Spinal cord (tissue), 9 donors: ENCODE measurements at regions not wholly inside any gene's neighbourhood (a gene's known extent, or its start where the extent isn't known, plus 50 kb on each side); places are given as distances from the start of the nearest gene placed in this dataset.
A peak's percentile ranks its signal among the peaks of the same experiment; 100 is the strongest.

Source experiments
- DNase-seq, 6 donors: peaks; one replicate each; pipeline versions ENCODE4 v3.0.0 to v3.0.0-alpha.2; 2013 to 2015; ENCODE audit warnings: low spot score in 6 of 6, low read depth in 4 of 6
- H3K27ac ChIP-seq: one replicate; pipeline ENCODE4 v1.5.1; 2013; ENCODE audit warnings: low read depth, low read length, control low read depth
- H3K27me3 ChIP-seq: one replicate; pipeline ENCODE4 v1.6.1; 2013; ENCODE audit warnings: low read length; ENCODE audit not compliant: control insufficient read depth, insufficient read depth
- H3K36me3 ChIP-seq: one replicate; pipeline ENCODE4 v1.6.1; 2013; ENCODE audit warnings: low read length; ENCODE audit not compliant: control insufficient read depth, insufficient read depth
- H3K4me1 ChIP-seq: one replicate; pipeline ENCODE4 v1.6.1; 2013; ENCODE audit warnings: low read length; ENCODE audit not compliant: control insufficient read depth, insufficient read depth
- H3K4me3 ChIP-seq: one replicate; pipeline ENCODE4 v1.5.1; 2013; ENCODE audit warnings: low read depth, low read length, control low read depth
- H3K9me3 ChIP-seq: one replicate; pipeline ENCODE4 v1.6.1; 2013; ENCODE audit warnings: low read length; ENCODE audit not compliant: control insufficient read depth, insufficient read depth
- WGBS: methylation state at CpG from one replicate; pipeline ENCODE4 v1.1.5; 2013; ENCODE audit warnings: missing lambda C conversion rate; ENCODE audit not compliant: insufficient coverage; 5-methylcytosine and 5-hydroxymethylcytosine counted together
- donor health status: healthy.

DNA sequence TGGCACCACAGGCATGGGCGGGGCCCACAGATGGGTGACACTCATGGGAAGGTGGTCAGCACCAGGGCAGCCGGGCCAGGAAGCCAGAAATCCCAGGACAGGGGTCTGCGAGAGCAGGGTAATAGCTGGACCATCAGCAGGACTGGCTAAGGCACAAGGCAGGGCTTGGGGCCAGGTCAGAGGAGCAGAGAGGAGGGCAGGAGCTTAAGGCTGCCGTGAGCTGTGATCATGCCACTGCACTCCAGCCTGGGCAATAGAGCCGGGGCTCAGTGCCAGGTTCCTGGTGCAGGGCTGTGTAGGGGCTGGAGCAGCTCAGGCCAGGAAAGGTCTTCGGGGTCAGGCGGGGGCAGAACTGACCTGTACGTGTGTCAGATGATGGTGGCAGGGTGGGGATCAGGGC is 64.2 kb upstream of the LINGO1 start:
- WGBS = 83% methylated on average over 8 of the region's 8 CpGs

DNA sequence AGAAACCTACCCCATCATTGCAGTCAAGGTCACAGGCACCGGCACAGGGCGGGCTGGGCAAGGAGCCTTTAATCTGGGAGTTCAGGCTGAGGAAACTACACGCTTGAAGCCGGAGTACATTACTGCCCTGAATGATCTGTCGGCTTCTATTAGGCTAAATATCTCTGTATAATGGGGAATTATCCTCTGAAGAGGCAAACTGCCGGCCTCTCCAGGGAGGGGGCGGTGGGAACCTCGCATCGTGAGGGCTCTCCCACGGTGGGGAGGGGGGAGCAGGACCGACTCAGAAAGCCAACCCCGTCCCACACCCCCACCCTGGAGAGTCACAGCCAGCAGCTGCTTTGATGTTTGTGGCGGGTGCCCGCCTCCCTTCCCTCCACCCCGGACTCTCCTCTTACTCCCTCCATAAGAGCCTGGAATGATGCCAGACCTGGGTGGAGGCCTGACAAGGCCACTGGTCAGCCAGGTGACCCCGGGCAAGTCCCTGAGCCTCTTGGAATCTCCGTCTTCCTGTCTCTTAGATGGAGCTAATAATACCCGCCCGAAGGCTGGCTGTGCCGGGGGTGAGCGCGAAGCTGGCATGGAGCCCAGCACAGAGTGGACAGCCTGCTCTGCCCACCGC is 63.4 kb upstream of the LINGO1 start:
- 22% methylated on average over 16 of the region's 23 CpGs for WGBS
- Histone ChIP-seq H3K4me1 (peaks cover 32% of the 10 kb centered on the region), H3K27me3 (no peaks in the 10 kb centered on the region), H3K27ac (no peak overlapping the region), H3K4me3 (no peak overlapping the region), H3K9me3 (no peaks in the 10 kb centered on the region), H3K36me3 (peaks cover 3% of the 10 kb centered on the region)
- DNase-seq = peak in 2 of 6 donors; percentile 43 to 60

More for the DNA sequence above, 64.2 kb upstream of the LINGO1 start:
- Histone ChIP-seq H3K4me1 (peaks cover 32% of the 10 kb centered on the region), H3K9me3 (no peaks in the 10 kb centered on the region), H3K36me3 (peaks cover 3% of the 10 kb centered on the region), H3K27me3 (no peaks in the 10 kb centered on the region), H3K4me3 (no peak overlapping the region), H3K27ac (no peak overlapping the region)
- DNase-seq = no peak

DNA sequence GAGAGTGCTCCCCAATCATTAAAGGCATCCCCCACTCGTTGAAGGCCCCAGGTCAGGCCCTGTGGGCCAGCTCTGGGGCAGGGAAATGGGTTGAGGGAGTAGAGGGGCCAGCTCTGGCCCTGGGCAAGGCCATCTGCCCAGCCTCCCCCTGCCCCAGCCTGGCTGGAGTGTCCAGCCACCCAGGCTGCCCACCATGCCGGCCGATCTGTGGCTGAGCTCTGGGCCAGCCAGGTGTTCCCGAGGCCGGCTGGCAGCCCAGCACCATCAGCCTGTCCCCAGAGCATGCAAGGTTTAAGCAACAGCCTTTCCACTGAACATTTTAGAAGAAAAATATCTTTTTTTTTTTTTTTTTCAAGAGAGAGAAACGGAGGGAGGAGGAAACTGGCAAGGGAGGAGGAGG is 62.8 kb upstream of the LINGO1 start:
- WGBS = 66% methylated on average over 3 of the region's 6 CpGs
- H3K27me3 ChIP-seq = no peaks in the 10 kb centered on the region

DNA sequence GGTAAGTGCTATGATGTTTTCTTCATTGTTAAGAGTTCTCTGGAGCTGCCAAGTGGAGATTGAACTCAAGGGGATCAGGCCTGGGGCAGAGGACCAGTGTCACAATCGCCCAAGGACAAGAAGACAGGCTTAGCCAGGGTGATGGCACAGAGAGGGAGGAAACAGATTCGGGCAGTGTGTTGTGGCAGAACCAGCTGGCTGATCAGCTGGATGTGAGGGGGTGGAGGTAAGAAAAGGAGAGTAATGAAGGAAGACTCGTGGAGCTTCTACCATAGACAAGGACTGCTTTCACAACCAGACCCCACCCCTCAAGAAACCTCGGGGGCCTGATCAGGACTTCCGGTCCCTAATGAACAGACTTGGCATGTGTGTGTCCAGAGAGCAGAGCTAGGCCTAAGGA is 60.9 kb upstream of the LINGO1 start:
- DNase-seq = no peak
- H3K27me3 ChIP-seq = no peaks in the 10 kb centered on the region
- WGBS = 80% methylated on average over 1 of the region's 5 CpGs
- H3K4me3 ChIP-seq = no peak overlapping the region
- no peaks in the 10 kb centered on the region for H3K9me3 ChIP-seq
- no peak overlapping the region for H3K27ac ChIP-seq
- H3K36me3 ChIP-seq = peaks cover 14% of the 10 kb centered on the region
- H3K4me1 ChIP-seq = peaks cover 32% of the 10 kb centered on the region

More for the DNA sequence above, 62.8 kb upstream of the LINGO1 start:
- no peaks in the 10 kb centered on the region for H3K9me3 ChIP-seq
- H3K27ac ChIP-seq = no peak overlapping the region
- peaks cover 6% of the 10 kb centered on the region for H3K36me3 ChIP-seq
- no peak overlapping the region for H3K4me3 ChIP-seq
- peaks cover 32% of the 10 kb centered on the region for H3K4me1 ChIP-seq
- DNase-seq = no peak

DNA sequence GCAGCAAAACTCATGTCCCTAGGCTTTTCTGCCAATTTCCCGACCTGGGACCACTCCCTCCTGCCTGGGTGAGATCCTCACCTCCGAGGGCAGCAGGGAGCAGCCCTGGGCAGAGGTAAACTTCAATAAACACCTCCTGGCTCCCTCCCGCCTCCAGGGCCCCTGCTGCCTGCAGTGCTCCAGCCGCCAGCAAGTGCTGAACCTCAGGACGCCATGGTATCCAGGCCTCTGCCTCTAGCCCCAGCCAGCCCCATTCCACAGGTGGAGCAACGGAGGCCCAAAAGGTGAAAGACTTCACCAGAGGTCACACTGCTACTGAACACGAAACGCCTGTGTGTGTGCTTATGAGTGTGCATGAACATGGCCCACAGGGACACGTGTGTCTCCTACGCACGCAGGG is 59.9 kb upstream of the LINGO1 start:
- peaks cover 30% of the 10 kb centered on the region for H3K4me1 ChIP-seq
- no peaks in the 10 kb centered on the region for H3K9me3 ChIP-seq
- H3K27me3 ChIP-seq = no peaks in the 10 kb centered on the region
- WGBS = 73% methylated on average over 11 of the region's 11 CpGs
- H3K36me3 ChIP-seq = peaks cover 18% of the 10 kb centered on the region
- no peak overlapping the region for H3K27ac ChIP-seq
- no peak for DNase-seq
- H3K4me3 ChIP-seq = no peak overlapping the region

- Histone ChIP-seq H3K27me3 (no peaks in the 10 kb centered on the region), H3K9me3 (no peaks in the 10 kb centered on the region), H3K4me1 (peaks cover 20% of the 10 kb centered on the region), H3K4me3 (no peak overlapping the region), H3K36me3 (peaks cover 22% of the 10 kb centered on the region), H3K27ac (no peak overlapping the region)
- DNase-seq = no peak
- 72% methylated on average over 12 of the region's 14 CpGs for WGBS
Observed at GRCh38 chr15:77691607-77692006, 58.9 kb upstream of the LINGO1 start.

DNA sequence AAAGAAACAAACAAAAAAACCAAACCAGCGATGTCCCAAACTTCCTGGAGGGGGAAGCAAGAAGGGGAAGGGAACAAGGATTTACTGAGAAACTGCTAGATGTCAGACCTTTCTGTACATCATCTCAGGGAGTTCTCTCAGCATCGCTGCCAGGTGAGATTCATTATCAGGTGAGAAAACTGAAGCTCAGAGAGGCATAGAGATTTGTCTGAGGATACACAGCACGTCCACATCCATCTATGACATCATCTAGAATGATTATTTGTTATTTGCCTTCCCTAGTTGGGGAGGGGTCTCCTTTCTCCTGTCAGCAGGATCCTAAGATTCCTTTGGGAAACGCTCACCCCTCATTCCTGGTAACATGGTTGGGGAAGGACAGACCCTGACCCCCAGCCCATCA is 57.1 kb upstream of the LINGO1 start:
- 100% methylated on average over 1 of the region's 4 CpGs for WGBS
- no peak for DNase-seq

DNA sequence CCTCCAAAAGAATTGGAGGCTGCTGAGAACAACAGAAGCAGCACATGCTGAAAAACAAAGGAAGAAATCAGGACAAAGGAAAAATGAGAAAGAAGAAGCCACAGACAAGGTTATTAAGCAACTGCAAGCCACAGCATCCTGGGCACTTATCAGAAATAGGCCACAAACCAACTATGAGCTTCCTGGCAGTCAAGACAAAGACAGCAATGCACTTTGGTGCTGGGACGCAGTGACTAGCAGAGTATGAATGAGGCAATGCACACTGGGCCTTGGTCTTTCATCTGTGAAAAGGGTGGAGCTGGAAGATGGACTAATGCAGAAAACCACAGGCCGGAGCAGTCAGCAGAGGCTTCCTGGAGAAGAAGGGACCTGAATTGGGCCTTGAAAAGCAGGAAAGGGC is 56.0 kb upstream of the LINGO1 start:
- Histone ChIP-seq H3K27me3 (no peaks in the 10 kb centered on the region), H3K4me3 (no peak overlapping the region), H3K36me3 (peaks cover 40% of the 10 kb centered on the region), H3K4me1 (peaks cover 3% of the 10 kb centered on the region), H3K9me3 (no peaks in the 10 kb centered on the region), H3K27ac (no peak overlapping the region)
- DNase-seq = no peak
- 71% methylated on average over 2 of the region's 2 CpGs for WGBS

More for the DNA sequence above, 57.1 kb upstream of the LINGO1 start:
- Histone ChIP-seq H3K36me3 (peaks cover 34% of the 10 kb centered on the region), H3K9me3 (no peaks in the 10 kb centered on the region), H3K27ac (no peak overlapping the region), H3K27me3 (no peaks in the 10 kb centered on the region), H3K4me1 (peaks cover 3% of the 10 kb centered on the region), H3K4me3 (no peak overlapping the region)

DNA sequence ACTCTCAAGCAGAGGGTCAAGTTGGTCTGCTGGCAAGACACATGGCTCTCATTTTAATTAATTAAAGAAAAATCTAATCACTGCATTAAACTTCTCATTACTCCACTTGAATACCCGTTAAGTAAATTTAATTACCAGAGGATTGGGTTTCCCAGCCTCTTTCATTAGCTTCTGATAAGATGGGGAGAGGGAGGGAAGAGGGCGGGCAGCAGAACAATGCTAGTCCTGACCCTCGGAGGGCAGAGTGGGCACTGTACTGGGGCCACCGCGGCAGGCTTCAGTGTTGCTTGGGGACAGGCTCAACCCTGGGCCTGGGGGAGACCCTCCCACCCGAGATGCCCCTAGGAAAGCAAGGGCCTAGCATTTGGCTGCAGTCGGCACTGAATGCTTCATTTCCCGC is 55.6 kb upstream of the LINGO1 start:
- Histone ChIP-seq H3K27me3 (no peaks in the 10 kb centered on the region), H3K9me3 (no peaks in the 10 kb centered on the region), H3K4me1 (peaks cover 3% of the 10 kb centered on the region), H3K36me3 (peaks cover 40% of the 10 kb centered on the region), H3K4me3 (no peak overlapping the region), H3K27ac (no peak overlapping the region)
- peak in 1 of 6 donors; percentile 58 for DNase-seq
- WGBS = 40% methylated on average over 3 of the region's 8 CpGs

DNA sequence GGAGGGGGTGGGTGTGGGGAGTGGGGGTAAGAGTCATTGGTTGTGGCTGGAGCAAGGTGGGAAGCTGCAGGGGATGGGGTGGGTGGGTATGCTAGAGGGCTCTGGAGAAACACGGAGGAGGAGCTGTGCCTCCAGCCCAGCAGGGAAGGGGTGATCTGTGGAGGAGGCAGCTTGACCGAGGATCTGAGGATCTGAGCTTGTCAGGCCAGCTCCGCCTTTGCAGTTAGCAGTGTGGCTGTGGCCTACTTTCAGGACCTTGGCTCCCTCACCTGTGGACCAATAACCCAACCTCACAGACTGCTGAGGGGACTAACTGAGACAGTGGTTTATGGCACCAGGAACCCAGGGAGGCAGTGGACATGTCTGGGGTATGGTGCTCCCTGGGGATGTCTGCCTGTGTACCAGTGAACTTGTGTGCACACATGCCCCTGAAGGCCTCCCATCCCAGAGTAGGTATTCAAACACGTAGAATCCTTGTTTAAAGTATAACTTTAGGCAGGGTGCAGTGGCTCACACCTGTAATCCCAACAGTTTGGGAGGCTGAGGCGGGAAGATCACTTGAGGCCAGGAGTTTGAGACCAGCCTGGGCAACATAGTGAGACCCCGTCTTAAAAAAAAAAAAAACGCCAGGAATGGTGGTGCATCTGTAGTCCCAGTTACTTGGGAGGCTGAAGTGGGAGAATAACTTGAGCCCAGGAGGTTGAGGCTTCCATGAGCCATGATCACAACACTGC is 52.5 kb upstream of the LINGO1 start:
- H3K9me3 ChIP-seq = no peaks in the 10 kb centered on the region
- 74% methylated on average over 5 of the region's 7 CpGs for WGBS
- peaks cover 37% of the 10 kb centered on the region for H3K36me3 ChIP-seq
- no peaks in the 10 kb centered on the region for H3K27me3 ChIP-seq
- peaks cover 3% of the 10 kb centered on the region for H3K4me1 ChIP-seq
- H3K27ac ChIP-seq = no peak overlapping the region
- H3K4me3 ChIP-seq = no peak overlapping the region
- no peak for DNase-seq
